ENCODE measurements at regions not wholly inside any gene's neighbourhood (a gene's known extent, or its start where the extent isn't known, plus 50 kb on each side); places are given as distances from the start of the nearest gene placed in this dataset.

DNA sequence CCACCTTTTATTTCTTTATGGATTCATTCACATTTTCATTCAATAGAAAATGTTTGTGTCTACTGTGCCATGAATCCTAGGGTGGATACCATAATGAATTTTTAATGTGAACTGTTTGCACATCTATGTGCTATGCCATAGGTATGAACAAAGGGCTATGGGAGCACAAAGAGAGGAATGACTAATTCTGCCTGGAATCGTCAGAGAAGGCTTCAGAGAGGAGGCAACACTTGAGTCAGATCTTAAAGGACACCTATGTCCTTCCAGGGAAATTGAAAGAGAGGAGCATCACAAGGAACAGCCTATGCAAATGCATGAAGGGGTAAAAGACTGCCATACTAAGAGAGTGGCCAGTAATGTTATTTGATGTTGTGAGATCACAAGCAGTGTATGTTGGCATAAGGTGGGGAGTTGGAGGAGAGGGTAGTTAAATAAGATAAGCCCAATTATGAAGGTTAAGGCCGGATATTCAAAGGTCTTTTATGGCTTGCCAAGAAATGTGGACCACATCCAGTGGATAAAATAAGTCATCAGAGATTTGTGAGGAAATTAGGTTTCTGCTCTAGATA is 246.7 kb downstream of the GRIN2B start:
- H3K14ac ChIP-seq (ENCODE audit: low read length), result no peak overlapping the region
- no peaks in the 10 kb centered on the region for H3K27me3 ChIP-seq (ENCODE audit: insufficient read depth, low read length)
- H2BK120ac ChIP-seq (ENCODE audit: insufficient read depth, low read length, poor library complexity), result no peak overlapping the region
- no peaks in the 10 kb centered on the region for H3K4me1 ChIP-seq (ENCODE audit: control insufficient read depth in 1 of 2, insufficient read depth in 2 of 2, low read length in 2 of 2)
- H3K36me3 ChIP-seq (ENCODE audit: control insufficient read depth in 1 of 2, insufficient read depth in 2 of 2, low read length in 2 of 2), result no peaks in the 10 kb centered on the region
- H3K9ac ChIP-seq (ENCODE audit: low read length), result no peak overlapping the region
- no CpG with 5 or more reads among the region's 2 CpGs for WGBS (ENCODE audit: extremely low coverage, insufficient coverage, insufficient read length)
- H2BK12ac ChIP-seq (ENCODE audit: low read length), result no peak overlapping the region
- no peak overlapping the region for H2AK5ac ChIP-seq (ENCODE audit: low read length)
- H3K18ac ChIP-seq (ENCODE audit: low read length), result no peak overlapping the region
- H4K91ac ChIP-seq (ENCODE audit: low read depth, low read length), result no peak overlapping the region
- no peak overlapping the region for H2AFZ ChIP-seq (ENCODE audit: insufficient read depth, low read length, poor library complexity)
- no peak for DNase-seq
- H3K9me3 ChIP-seq (ENCODE audit: insufficient read depth, low read depth, low read length), result no peaks in the 10 kb centered on the region
- H3K79me2 ChIP-seq (ENCODE audit: control insufficient read depth, insufficient read depth, low read length, poor library complexity), result no peaks in the 10 kb centered on the region
- no peak overlapping the region for H3K4ac ChIP-seq (ENCODE audit: low read depth, low read length)
- H3K4me3 ChIP-seq (ENCODE audit: low read depth, low read length), result no peak overlapping the region
- H3K4me2 ChIP-seq (ENCODE audit: low read length), result no peak overlapping the region
- H3K27ac ChIP-seq (ENCODE audit: low read depth, low read length), result no peak overlapping the region
- no peak overlapping the region for H4K12ac ChIP-seq (ENCODE audit: low read depth, low read length)
- H3K23ac ChIP-seq (ENCODE audit: low read length), result no peak overlapping the region
- H2BK5ac ChIP-seq (ENCODE audit: low read depth, low read length, poor library complexity), result no peak overlapping the region
- H4K8ac ChIP-seq (ENCODE audit: low read depth, low read length), result no peak overlapping the region
- no peaks in the 10 kb centered on the region for H3K79me1 ChIP-seq (ENCODE audit: low read length)

DNA sequence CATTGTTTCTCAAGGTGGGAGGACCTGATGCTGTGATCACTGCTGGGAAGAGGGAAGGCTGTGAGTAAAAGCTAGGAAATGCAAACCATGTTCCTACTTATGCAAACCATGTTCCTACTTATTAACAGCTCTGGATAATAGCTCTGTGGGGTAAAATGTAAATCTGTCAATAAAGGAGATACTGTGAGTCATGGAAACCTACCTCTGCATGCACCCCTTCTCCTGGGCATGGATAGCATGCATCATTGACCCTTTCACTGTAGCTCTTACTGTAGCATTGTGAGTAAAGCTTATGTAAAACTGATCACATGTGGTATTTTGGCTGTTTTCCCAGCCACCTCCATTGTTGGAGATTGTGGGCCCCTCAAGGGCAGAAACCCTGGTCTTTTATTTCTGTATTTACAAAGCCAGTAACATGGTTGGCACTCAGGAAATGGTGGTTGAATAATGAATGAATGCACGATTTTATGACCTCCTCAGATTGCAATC is 253.7 kb downstream of the GRIN2B start:
- no peak for DNase-seq
- Histone ChIP-seq H2BK12ac (ENCODE audit: low read length) (no peak overlapping the region), H3K9me3 (ENCODE audit: insufficient read depth, low read depth, low read length) (no peaks in the 10 kb centered on the region)

DNA sequence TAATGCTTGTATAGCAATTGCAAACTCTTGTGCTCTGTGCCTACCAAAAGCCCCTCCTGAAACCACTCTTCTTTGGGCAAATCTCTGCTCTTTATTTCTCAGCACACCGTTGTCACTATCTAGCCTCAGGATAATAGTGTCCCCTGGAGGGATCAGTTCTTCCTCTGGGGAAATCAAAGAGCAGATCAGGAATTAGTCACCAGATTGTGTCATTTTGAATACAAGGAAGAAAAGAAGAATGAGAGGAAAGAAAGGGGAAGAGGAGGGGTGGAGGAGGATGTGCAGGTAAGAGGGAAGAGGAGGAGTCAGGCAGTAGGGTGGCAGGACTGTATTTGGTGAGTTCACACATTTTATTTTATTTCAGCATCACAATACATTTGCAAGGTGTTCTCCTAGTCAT is 256.4 kb downstream of the GRIN2B start:
- peak in 1 of 2 donors; percentile 2 for DNase-seq
- no peak overlapping the region for H3K14ac ChIP-seq (ENCODE audit: low read length)
- no peak overlapping the region for H3K9ac ChIP-seq (ENCODE audit: low read length)
- no peaks in the 10 kb centered on the region for H3K79me1 ChIP-seq (ENCODE audit: low read length)
- H3K27ac ChIP-seq (ENCODE audit: low read depth, low read length), result no peak overlapping the region
- no peak overlapping the region for H3K23ac ChIP-seq (ENCODE audit: low read length)
- no peak overlapping the region for H2AFZ ChIP-seq (ENCODE audit: insufficient read depth, low read length, poor library complexity)
- no peaks in the 10 kb centered on the region for H3K9me3 ChIP-seq (ENCODE audit: insufficient read depth, low read depth, low read length)
- H3K18ac ChIP-seq (ENCODE audit: low read length), result no peak overlapping the region
- H3K79me2 ChIP-seq (ENCODE audit: control insufficient read depth, insufficient read depth, low read length, poor library complexity), result no peaks in the 10 kb centered on the region
- no peak overlapping the region for H2AK5ac ChIP-seq (ENCODE audit: low read length)
- no peak overlapping the region for H3K4me3 ChIP-seq (ENCODE audit: low read depth, low read length)
- no peaks in the 10 kb centered on the region for H3K4me1 ChIP-seq (ENCODE audit: control insufficient read depth in 1 of 2, insufficient read depth in 2 of 2, low read length in 2 of 2)
- H3K36me3 ChIP-seq (ENCODE audit: control insufficient read depth in 1 of 2, insufficient read depth in 2 of 2, low read length in 2 of 2), result no peaks in the 10 kb centered on the region
- H4K91ac ChIP-seq (ENCODE audit: low read depth, low read length), result no peak overlapping the region
- no peak overlapping the region for H2BK5ac ChIP-seq (ENCODE audit: low read depth, low read length, poor library complexity)
- H3K4me2 ChIP-seq (ENCODE audit: low read length), result no peak overlapping the region
- no peak overlapping the region for H3K4ac ChIP-seq (ENCODE audit: low read depth, low read length)
- no CpG with 5 or more reads among the region's 1 CpG for WGBS (ENCODE audit: extremely low coverage, insufficient coverage, insufficient read length)
- no peak overlapping the region for H4K12ac ChIP-seq (ENCODE audit: low read depth, low read length)
- no peak overlapping the region for H4K8ac ChIP-seq (ENCODE audit: low read depth, low read length)
- no peak overlapping the region for H2BK120ac ChIP-seq (ENCODE audit: insufficient read depth, low read length, poor library complexity)
- H2BK12ac ChIP-seq (ENCODE audit: low read length), result no peak overlapping the region
- H3K27me3 ChIP-seq (ENCODE audit: insufficient read depth, low read length), result no peaks in the 10 kb centered on the region

More for the DNA sequence above, 253.7 kb downstream of the GRIN2B start:
- Histone ChIP-seq H3K36me3 (ENCODE audit: control insufficient read depth in 1 of 2, insufficient read depth in 2 of 2, low read length in 2 of 2) (no peaks in the 10 kb centered on the region), H4K12ac (ENCODE audit: low read depth, low read length) (no peak overlapping the region), H2BK5ac (ENCODE audit: low read depth, low read length, poor library complexity) (no peak overlapping the region), H2AK5ac (ENCODE audit: low read length) (no peak overlapping the region), H4K8ac (ENCODE audit: low read depth, low read length) (no peak overlapping the region), H2AFZ (ENCODE audit: insufficient read depth, low read length, poor library complexity) (no peak overlapping the region), H2BK120ac (ENCODE audit: insufficient read depth, low read length, poor library complexity) (no peak overlapping the region), H3K9ac (ENCODE audit: low read length) (no peak overlapping the region), H3K27me3 (ENCODE audit: insufficient read depth, low read length) (no peaks in the 10 kb centered on the region), H3K4me1 (ENCODE audit: control insufficient read depth in 1 of 2, insufficient read depth in 2 of 2, low read length in 2 of 2) (no peaks in the 10 kb centered on the region), H3K23ac (ENCODE audit: low read length) (no peak overlapping the region), H3K18ac (ENCODE audit: low read length) (no peak overlapping the region), H3K27ac (ENCODE audit: low read depth, low read length) (no peak overlapping the region), H3K4ac (ENCODE audit: low read depth, low read length) (no peak overlapping the region), H3K14ac (ENCODE audit: low read length) (no peak overlapping the region), H3K79me1 (ENCODE audit: low read length) (no peaks in the 10 kb centered on the region), H3K4me3 (ENCODE audit: low read depth, low read length) (no peak overlapping the region), H4K91ac (ENCODE audit: low read depth, low read length) (no peak overlapping the region), H3K4me2 (ENCODE audit: low read length) (no peak overlapping the region), H3K79me2 (ENCODE audit: control insufficient read depth, insufficient read depth, low read length, poor library complexity) (no peaks in the 10 kb centered on the region)
- WGBS (ENCODE audit: extremely low coverage, insufficient coverage, insufficient read length), result no CpG with 5 or more reads among the region's 1 CpG

DNA sequence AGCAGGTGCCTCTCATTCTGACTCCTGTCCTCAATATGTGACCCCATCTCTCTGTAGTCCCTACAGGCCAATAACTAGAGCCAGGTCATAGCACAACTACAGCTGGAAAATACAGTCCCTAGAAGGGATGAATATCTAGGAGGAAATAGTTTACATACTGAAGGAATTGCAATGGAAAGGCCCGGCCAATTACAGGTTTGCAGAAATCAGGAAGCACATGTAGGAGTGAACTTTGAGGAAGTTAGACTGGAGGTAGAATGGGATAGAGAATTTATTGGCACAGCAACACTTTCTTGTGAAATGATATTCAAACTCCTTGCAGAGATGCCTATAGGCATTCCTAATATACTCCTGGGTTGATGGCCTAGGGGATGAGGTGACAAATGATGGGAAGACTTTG is 257.3 kb downstream of the GRIN2B start:
- no peak overlapping the region for H3K4me3 ChIP-seq (ENCODE audit: low read depth, low read length)
- H3K79me2 ChIP-seq (ENCODE audit: control insufficient read depth, insufficient read depth, low read length, poor library complexity), result no peaks in the 10 kb centered on the region
- no peak overlapping the region for H3K27ac ChIP-seq (ENCODE audit: low read depth, low read length)
- no peaks in the 10 kb centered on the region for H3K36me3 ChIP-seq (ENCODE audit: control insufficient read depth in 1 of 2, insufficient read depth in 2 of 2, low read length in 2 of 2)
- H2BK120ac ChIP-seq (ENCODE audit: insufficient read depth, low read length, poor library complexity), result no peak overlapping the region
- no peaks in the 10 kb centered on the region for H3K27me3 ChIP-seq (ENCODE audit: insufficient read depth, low read length)
- no peak overlapping the region for H2AK5ac ChIP-seq (ENCODE audit: low read length)
- no peak overlapping the region for H3K9ac ChIP-seq (ENCODE audit: low read length)
- H3K79me1 ChIP-seq (ENCODE audit: low read length), result no peaks in the 10 kb centered on the region
- H4K12ac ChIP-seq (ENCODE audit: low read depth, low read length), result no peak overlapping the region
- H3K4ac ChIP-seq (ENCODE audit: low read depth, low read length), result no peak overlapping the region
- no peak overlapping the region for H3K23ac ChIP-seq (ENCODE audit: low read length)
- no peak overlapping the region for H2BK5ac ChIP-seq (ENCODE audit: low read depth, low read length, poor library complexity)
- H3K4me2 ChIP-seq (ENCODE audit: low read length), result no peak overlapping the region
- no peaks in the 10 kb centered on the region for H3K4me1 ChIP-seq (ENCODE audit: control insufficient read depth in 1 of 2, insufficient read depth in 2 of 2, low read length in 2 of 2)
- no peak overlapping the region for H2BK12ac ChIP-seq (ENCODE audit: low read length)
- no CpG with 5 or more reads among the region's 1 CpG for WGBS (ENCODE audit: extremely low coverage, insufficient coverage, insufficient read length)
- DNase-seq, result no peak
- no peaks in the 10 kb centered on the region for H3K9me3 ChIP-seq (ENCODE audit: insufficient read depth, low read depth, low read length)
- no peak overlapping the region for H3K18ac ChIP-seq (ENCODE audit: low read length)
- H2AFZ ChIP-seq (ENCODE audit: insufficient read depth, low read length, poor library complexity), result no peak overlapping the region
- no peak overlapping the region for H4K91ac ChIP-seq (ENCODE audit: low read depth, low read length)
- H3K14ac ChIP-seq (ENCODE audit: low read length), result no peak overlapping the region
- H4K8ac ChIP-seq (ENCODE audit: low read depth, low read length), result no peak overlapping the region
